GM12873 (cell line): ENCODE measurements at regions not wholly inside any gene's neighbourhood (a gene's known extent, or its start where the extent isn't known, plus 50 kb on each side); places are given as distances from the start of the nearest gene placed in this dataset.

Experiments used
- TF ChIP-seq, protein P1 (sequence below): IDR thresholded peaks from 2 replicates; pipeline ENCODE4 v1.5.1; 2012; ENCODE audit warnings: low read depth, mild to moderate bottlenecking, moderate library complexity, low read length, control low read depth; ENCODE audit not compliant: insufficient read depth; ENCODE audit errors: missing control alignments

DNA sequence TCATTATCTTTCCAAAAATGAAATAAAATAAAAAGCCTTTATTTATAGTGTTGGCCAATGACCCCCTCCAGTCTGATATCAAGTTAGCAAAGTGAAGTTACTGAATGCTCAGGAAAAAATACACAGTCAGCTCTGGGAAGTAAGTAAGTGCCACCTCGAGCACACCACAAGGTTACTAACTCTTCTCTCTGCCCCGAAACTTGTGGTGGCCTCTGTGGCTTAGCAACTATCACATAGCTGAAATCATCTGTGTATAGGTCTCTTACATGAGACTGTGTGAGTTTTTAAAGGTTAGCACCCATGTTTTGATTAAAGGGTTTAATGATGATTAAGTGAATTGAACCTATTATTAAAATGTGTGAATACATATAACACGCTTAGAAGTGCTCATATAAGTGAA, 161.4 kb upstream of the KLF4 start:
- TF ChIP-seq, protein P1, sequence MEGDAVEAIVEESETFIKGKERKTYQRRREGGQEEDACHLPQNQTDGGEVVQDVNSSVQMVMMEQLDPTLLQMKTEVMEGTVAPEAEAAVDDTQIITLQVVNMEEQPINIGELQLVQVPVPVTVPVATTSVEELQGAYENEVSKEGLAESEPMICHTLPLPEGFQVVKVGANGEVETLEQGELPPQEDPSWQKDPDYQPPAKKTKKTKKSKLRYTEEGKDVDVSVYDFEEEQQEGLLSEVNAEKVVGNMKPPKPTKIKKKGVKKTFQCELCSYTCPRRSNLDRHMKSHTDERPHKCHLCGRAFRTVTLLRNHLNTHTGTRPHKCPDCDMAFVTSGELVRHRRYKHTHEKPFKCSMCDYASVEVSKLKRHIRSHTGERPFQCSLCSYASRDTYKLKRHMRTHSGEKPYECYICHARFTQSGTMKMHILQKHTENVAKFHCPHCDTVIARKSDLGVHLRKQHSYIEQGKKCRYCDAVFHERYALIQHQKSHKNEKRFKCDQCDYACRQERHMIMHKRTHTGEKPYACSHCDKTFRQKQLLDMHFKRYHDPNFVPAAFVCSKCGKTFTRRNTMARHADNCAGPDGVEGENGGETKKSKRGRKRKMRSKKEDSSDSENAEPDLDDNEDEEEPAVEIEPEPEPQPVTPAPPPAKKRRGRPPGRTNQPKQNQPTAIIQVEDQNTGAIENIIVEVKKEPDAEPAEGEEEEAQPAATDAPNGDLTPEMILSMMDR = no peak

GRCh38 chr9:107650321-107650720, 160.8 kb upstream of the KLF4 start:
- TF ChIP-seq, protein P1 = no peak

GRCh38 chr9:107648153-107648715, 158.7 kb upstream of the KLF4 start:
- TF ChIP-seq, protein P1 = no peak

DNA sequence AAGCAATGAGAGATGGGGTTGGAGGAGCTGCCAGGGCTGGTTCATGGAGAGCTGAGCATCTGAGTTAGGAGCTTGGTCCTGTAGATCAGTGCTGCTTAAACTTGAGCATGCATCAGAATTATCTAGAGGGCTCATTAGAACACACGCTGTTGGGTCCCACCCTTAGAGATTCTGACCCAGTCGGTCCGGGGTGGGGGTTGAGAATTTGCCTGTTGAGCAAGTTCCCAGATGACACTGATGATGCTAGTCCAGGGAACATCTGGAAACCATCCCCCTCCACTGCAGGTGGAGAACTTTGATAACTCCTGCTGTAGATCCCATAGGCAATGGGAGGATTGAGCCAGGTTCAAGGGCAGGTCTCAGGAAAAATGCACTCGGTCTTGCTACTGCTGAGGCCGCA, 158.0 kb upstream of the KLF4 start:
- TF ChIP-seq, protein P1 = no peak

GRCh38 chr9:107647141-107647540, 157.6 kb upstream of the KLF4 start:
- TF ChIP-seq, protein P1 = no peak

- TF ChIP-seq, protein P1 = no peak
Observed at GRCh38 chr9:107645464-107645833, 155.9 kb upstream of the KLF4 start.

DNA sequence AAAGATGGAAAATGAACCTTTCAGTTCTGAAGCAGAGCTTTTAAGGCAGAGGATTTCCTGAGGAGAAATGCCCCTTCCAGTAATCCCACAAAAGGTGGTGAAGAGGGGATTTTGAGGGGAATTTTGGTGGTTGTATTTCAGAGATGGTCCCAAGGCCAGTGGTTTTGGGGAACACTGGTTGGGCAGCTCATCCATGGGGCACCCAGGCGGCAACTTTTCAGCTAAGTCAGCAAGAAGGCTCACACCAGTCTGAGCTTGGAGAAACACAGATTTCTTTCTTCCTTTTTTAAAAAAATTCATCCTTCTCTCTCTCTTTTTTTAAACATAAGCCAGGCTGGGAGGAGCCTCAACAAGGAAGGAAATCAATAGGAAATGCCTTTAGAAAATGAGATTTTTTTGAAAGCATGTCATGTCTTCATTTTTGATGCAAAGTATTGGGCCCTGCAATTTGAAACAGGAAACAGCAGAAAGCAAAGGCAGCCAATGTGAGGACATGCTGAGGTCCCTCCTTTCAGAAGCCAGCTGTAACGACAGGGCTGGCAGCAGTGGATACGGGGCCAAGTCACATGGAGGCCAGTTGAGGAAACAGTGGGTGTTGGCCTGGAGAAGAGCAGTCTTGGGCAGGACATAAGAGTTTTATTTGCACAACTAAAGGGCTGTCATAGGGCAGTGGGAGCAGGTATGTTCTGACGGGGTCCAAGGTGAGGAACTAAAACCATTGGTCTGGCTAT, 155.3 kb upstream of the KLF4 start:
- TF ChIP-seq, protein P1 = no peak
